ENCODE measurements at regions not wholly inside any gene's neighbourhood (a gene's known extent, or its start where the extent isn't known, plus 50 kb on each side); places are given as distances from the start of the nearest gene placed in this dataset.

GRCh38 chr5:68134669-68135313, 80.8 kb upstream of the PIK3R1 start:
- H3K36me3 ChIP-seq, result no peaks in the 10 kb centered on the region
- H3K27me3 ChIP-seq, result no peaks in the 10 kb centered on the region
- no peak for TF ChIP-seq CTCF (IDR thresholded peaks at IDR 0.05)
- TF ChIP-seq POLR2A (IDR thresholded peaks at IDR 0.05), result no peak
- no peak for TF ChIP-seq EP300 (IDR thresholded peaks at IDR 0.05)
- no peak overlapping the region for H3K4me3 ChIP-seq
- H3K9me3 ChIP-seq, result no peaks in the 10 kb centered on the region
- DNase-seq, result no peak
- no peak overlapping the region for H3K27ac ChIP-seq
- intact Hi-C loops (cut with DNase I), result no loop called here
- WGBS, 3 donors, result 64 to 78% (median 78%) methylated on average over 5 of the region's 5 CpGs
- H3K4me1 ChIP-seq (ENCODE audit: insufficient read depth), result no peaks in the 10 kb centered on the region

DNA sequence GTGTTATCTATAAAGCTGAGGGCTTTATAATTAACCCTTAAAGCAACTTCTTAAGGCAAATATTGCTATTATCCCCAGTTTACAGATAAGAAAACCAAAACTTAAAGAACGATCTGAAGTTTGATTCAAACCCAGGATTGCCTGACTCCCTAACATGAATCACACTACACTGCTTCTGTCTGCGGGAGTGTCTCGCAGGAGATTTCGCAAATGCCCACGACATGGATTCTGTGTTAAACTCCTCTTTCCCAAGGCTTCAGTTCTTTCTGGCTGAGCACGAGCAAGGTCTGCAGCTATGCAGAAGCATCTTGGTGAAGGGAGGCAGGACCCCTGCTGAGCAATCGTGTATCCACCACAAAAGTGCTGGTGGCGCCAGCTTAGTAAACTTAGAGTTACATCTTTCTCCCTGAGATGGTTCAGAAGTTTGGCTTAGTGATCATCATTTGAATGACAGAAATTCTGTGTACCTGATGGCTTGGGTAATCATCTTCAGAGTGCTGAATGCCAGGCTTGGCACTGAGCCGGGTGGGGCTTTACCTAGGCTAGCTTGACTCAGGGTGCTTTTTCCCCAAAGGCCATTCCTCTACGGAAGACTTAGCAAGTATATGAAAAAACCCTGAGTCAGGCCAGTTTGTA, 81.4 kb upstream of the PIK3R1 start:
- 64 to 75% (median 74%) methylated on average over 10 of the region's 10 CpGs for WGBS, 3 donors
- no peak for DNase-seq
- Histone ChIP-seq H3K27ac (no peak overlapping the region), H3K36me3 (no peaks in the 10 kb centered on the region), H3K27me3 (no peaks in the 10 kb centered on the region), H3K4me3 (no peak overlapping the region), H3K4me1 (ENCODE audit: insufficient read depth) (no peaks in the 10 kb centered on the region), H3K9me3 (no peaks in the 10 kb centered on the region)
- intact Hi-C loops (cut with DNase I), result no loop called here
- TF ChIP-seq POLR2A (IDR thresholded peaks at IDR 0.05), result no peak
- no peak for TF ChIP-seq CTCF (IDR thresholded peaks at IDR 0.05)
- no peak for TF ChIP-seq EP300 (IDR thresholded peaks at IDR 0.05)

GRCh38 chr5:68130253-68130652, 85.3 kb upstream of the PIK3R1 start:
- 63 to 74% (median 69%) methylated on average over 2 of the region's 2 CpGs for WGBS, 3 donors
- Histone ChIP-seq H3K4me3 (no peak overlapping the region), H3K4me1 (ENCODE audit: insufficient read depth) (no peaks in the 10 kb centered on the region), H3K27ac (no peak overlapping the region), H3K9me3 (no peaks in the 10 kb centered on the region), H3K27me3 (no peaks in the 10 kb centered on the region), H3K36me3 (no peaks in the 10 kb centered on the region)
- TF ChIP-seq EP300 (IDR thresholded peaks at IDR 0.05) (no peak), CTCF (IDR thresholded peaks at IDR 0.05) (no peak), POLR2A (IDR thresholded peaks at IDR 0.05) (no peak)
- no peak for DNase-seq
- intact Hi-C loops (cut with DNase I), result no loop called here

- Histone ChIP-seq H3K27me3 (no peaks in the 10 kb centered on the region), H3K9me3 (no peaks in the 10 kb centered on the region)
- intact Hi-C loops (cut with DNase I), result no loop called here
Measured at GRCh38 chr5:68129364-68129763, 86.2 kb upstream of the PIK3R1 start.

More at GRCh38 chr5:68129364-68129763, 86.2 kb upstream of the PIK3R1 start:
- TF ChIP-seq CTCF (IDR thresholded peaks at IDR 0.05), result no peak
- TF ChIP-seq EP300 (IDR thresholded peaks at IDR 0.05), result no peak
- TF ChIP-seq POLR2A (IDR thresholded peaks at IDR 0.05), result no peak
- Histone ChIP-seq H3K4me3 (no peak overlapping the region), H3K27ac (no peak overlapping the region), H3K36me3 (no peaks in the 10 kb centered on the region), H3K4me1 (ENCODE audit: insufficient read depth) (no peaks in the 10 kb centered on the region)
- DNase-seq, result no peak
- 75 to 84% (median 80%) methylated on average over 4 of the region's 4 CpGs for WGBS, 3 donors
